LNCaP clone FGC (cell line): ENCODE measurements at regions not wholly inside any gene's neighbourhood (a gene's known extent, or its start where the extent isn't known, plus 50 kb on each side); places are given as distances from the start of the nearest gene placed in this dataset.

ENCODE experiments used
- DNase-seq: peaks from one replicate; pipeline ENCODE4 v3.0.0-alpha.2; 2011; ENCODE audit warnings: low read depth
- H3K4me3 ChIP-seq: 2 replicates; pipeline ENCODE4 v1.5.1; 2011; ENCODE audit warnings: mild to moderate bottlenecking, low read depth, low read length, control low read depth
- TF ChIP-seq, protein P1 (sequence below): IDR thresholded peaks from 2 replicates; pipeline ENCODE4 v1.5.1; 2012; ENCODE audit warnings: mild to moderate bottlenecking; ENCODE audit not compliant: control insufficient read depth, insufficient read depth; ENCODE audit errors: extremely low read depth

DNA sequence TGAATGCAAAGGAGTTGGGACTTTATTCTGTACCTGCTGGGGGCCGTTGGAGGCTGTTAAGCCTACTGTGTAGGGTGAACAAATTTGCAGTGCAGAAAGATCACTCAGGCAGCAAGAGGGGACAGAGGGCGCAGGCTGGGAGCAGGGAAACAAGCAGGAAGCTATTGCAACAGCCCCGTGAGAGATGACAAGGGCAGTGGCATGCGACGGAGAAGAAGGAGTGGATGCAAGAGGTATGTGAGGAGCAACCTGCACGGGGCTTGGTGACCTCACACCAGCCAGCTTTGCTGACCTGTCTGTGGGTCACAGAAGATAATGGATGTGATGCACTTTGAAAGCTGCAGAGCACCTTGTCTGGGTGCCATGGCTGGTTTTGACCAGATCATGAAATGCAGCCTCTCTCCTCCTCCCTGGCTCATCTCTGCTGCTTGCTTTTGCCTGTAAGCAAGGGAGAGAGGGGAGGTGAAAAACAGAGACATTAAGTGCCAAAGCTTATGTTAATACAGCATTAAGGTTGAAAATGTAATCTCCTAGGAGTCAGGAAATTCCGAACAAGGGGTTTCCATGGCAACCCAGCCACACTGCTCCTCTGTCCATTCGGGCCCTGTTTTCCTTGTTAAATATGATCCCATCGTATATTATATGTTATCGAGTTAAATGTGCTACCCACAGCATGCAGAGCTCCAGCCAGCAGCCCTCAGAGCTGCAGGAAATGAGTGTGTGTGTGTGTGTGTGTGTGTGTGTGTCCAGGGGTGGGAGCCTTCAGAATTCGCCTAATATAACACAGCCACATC, 314.3 kb upstream of the ZMIZ1 start:
- DNase-seq, result no peak
- H3K4me3 ChIP-seq, result no peak overlapping the region
- TF ChIP-seq, protein P1, sequence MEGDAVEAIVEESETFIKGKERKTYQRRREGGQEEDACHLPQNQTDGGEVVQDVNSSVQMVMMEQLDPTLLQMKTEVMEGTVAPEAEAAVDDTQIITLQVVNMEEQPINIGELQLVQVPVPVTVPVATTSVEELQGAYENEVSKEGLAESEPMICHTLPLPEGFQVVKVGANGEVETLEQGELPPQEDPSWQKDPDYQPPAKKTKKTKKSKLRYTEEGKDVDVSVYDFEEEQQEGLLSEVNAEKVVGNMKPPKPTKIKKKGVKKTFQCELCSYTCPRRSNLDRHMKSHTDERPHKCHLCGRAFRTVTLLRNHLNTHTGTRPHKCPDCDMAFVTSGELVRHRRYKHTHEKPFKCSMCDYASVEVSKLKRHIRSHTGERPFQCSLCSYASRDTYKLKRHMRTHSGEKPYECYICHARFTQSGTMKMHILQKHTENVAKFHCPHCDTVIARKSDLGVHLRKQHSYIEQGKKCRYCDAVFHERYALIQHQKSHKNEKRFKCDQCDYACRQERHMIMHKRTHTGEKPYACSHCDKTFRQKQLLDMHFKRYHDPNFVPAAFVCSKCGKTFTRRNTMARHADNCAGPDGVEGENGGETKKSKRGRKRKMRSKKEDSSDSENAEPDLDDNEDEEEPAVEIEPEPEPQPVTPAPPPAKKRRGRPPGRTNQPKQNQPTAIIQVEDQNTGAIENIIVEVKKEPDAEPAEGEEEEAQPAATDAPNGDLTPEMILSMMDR, result no peak

GRCh38 chr10:78755063-78755701, 313.6 kb upstream of the ZMIZ1 start:
- no peak overlapping the region for H3K4me3 ChIP-seq
- TF ChIP-seq, protein P1, result no peak
- DNase-seq, result no peak

DNA sequence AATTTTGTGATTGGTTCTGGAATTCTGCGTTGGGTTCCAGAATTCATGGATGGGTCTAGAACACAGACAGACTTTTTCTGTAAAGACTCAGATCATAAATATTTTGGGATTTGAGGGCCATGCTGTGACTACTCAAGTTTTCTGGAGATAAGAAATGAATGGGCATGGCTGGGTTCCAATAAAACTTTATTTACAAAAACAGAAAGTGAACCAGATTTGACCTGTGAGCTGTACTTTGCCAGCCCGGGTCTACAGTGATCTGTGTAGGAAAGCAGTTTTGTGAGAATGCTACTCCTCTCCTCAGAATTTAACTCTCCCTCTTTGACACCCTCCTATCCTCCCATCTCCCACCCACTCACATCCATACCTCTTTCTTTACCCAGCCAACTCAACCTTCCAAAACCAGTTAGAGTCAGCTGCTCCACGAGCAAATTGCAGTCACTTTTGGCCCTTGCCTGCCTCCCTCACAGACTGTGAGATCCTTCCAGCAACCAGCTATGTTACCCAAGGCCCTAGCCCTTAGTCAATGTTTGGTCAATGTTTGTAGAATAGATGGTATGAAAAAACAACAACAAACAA, 312.8 kb upstream of the ZMIZ1 start:
- H3K4me3 ChIP-seq, result no peak overlapping the region
- DNase-seq, result no peak
- TF ChIP-seq, protein P1, result no peak

- no peak overlapping the region for H3K4me3 ChIP-seq
- TF ChIP-seq, protein P1, result no peak
- no peak for DNase-seq
These were observed 312.0 kb upstream of the ZMIZ1 start for GRCh38 chr10:78756604-78757343.

DNA sequence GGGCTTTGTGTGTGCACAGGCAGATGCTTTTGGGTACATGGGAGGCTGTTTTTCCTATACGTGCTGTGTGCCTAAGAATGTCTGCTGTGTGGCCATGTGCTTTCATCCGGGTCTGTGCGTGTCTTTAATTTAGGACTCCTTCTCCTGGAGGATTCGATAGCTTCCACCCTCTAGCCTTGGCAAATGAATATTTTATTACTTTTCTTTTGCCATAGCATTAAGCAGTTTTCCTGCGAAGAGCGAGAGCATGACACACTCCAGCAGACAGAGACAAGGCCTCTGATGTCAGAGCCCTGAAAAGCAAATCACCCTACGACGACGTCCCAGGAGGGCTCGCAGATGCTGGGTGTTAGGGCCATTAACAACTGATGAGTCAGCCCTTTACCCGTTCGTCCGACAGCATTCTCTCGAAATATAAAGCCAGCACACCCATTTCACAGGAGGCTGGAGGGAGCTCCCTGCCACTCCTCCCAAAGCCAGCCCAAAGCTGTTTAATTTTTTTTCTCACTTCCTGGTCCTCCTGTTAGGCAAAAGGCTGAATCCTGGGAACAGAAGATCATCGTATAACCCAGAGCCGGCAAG, 311.3 kb upstream of the ZMIZ1 start:
- DNase-seq, result no peak
- TF ChIP-seq, protein P1, result no peak
- no peak overlapping the region for H3K4me3 ChIP-seq

DNA sequence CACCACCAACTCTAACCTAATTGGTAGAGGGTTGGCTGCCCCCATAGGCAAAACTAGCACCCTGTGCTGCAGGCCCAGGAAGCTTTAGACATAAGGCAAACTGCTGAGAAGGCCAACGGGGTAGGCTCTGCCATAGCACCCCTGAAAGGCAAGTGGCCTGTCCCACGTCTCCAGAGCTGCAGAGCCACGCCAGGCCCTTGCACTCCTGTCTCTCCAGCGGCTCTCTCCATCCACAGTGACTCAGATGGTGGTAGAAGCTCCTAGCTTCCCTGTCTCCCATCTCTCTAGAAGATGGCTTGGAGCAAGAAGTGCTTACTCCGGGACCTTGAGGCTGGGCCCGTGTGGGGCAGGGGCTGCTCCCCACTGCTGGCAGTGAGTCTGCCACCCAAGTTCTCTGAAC, 310.6 kb upstream of the ZMIZ1 start:
- no peak overlapping the region for H3K4me3 ChIP-seq
- TF ChIP-seq, protein P1, result no peak
- DNase-seq, result no peak
